ENCODE measurements at regions not wholly inside any gene's neighbourhood (a gene's known extent, or its start where the extent isn't known, plus 50 kb on each side); places are given as distances from the start of the nearest gene placed in this dataset.

DNA sequence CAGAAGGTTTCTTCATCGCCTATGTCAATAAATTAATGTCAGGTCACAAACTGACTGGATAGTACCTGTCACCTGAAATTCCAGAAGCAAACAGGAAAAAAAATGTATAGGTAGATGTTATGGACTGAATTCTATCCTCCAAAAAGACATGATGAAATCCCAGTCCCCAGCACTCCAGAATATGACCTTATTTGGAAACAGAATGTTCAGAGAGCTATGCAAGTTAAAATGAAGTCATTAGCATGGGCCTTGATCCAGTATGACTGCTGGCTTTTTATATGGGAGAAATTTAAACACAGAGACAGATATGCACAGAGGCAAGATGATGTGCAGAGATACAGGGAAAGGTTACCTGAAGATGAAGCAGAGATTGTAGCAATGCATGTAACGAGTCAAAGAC lies 953.4 kb downstream of the ZPLD1 start:
- Histone ChIP-seq H3K4me3 (no peak overlapping the region), H3K27ac (replicated peaks in 1 of 4) (no peak overlapping the region), H3K4me1 (no peaks in the 10 kb centered on the region), H3K9me3 (no peaks in the 10 kb centered on the region), H3K36me3 (no peaks in the 10 kb centered on the region), H3K27me3 (no peaks in the 10 kb centered on the region)
- no peak for TF ChIP-seq EP300 (IDR thresholded peaks at IDR 0.05)
- TF ChIP-seq POLR2A (IDR thresholded peaks at IDR 0.05; ENCODE audit: low read depth) = no peak
- TF ChIP-seq, protein P1, sequence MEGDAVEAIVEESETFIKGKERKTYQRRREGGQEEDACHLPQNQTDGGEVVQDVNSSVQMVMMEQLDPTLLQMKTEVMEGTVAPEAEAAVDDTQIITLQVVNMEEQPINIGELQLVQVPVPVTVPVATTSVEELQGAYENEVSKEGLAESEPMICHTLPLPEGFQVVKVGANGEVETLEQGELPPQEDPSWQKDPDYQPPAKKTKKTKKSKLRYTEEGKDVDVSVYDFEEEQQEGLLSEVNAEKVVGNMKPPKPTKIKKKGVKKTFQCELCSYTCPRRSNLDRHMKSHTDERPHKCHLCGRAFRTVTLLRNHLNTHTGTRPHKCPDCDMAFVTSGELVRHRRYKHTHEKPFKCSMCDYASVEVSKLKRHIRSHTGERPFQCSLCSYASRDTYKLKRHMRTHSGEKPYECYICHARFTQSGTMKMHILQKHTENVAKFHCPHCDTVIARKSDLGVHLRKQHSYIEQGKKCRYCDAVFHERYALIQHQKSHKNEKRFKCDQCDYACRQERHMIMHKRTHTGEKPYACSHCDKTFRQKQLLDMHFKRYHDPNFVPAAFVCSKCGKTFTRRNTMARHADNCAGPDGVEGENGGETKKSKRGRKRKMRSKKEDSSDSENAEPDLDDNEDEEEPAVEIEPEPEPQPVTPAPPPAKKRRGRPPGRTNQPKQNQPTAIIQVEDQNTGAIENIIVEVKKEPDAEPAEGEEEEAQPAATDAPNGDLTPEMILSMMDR (IDR thresholded peaks at IDR 0.05) = no peak
- no peak for TF ChIP-seq POLR2AphosphoS5 (IDR thresholded peaks at IDR 0.05)
- 42% methylated on average over 2 of the region's 2 CpGs for WGBS
- intact Hi-C loops (cut with DNase I) = no loop called here
- no peak for DNase-seq (ENCODE audit: extremely low spot score)

DNA sequence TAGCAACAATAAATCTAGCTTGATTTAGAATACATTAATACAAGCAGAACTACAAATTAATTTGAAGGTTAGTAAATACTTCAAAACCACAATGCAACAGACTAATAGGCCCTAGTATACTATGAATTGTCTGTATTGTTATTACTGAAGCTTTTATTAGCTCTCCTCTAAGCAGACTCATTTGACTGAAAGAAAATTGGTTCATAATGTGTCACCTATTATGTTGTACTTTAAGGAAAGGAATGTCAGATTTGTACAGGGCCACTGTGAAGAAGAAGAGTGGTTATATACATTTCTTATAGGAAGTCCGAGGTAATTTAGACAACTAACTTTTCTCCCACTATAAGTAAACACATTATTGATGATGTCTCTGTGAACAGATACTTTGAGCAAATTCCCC lies 954.5 kb downstream of the ZPLD1 start:
- Histone ChIP-seq H3K27ac (replicated peaks in 1 of 4) (no peak overlapping the region), H3K27me3 (no peaks in the 10 kb centered on the region), H3K4me3 (no peak overlapping the region), H3K4me1 (no peaks in the 10 kb centered on the region), H3K9me3 (no peaks in the 10 kb centered on the region), H3K36me3 (no peaks in the 10 kb centered on the region)
- TF ChIP-seq POLR2AphosphoS5 (IDR thresholded peaks at IDR 0.05) = no peak
- TF ChIP-seq POLR2A (IDR thresholded peaks at IDR 0.05; ENCODE audit: low read depth) = no peak
- TF ChIP-seq EP300 (IDR thresholded peaks at IDR 0.05) = no peak
- TF ChIP-seq, protein P1 (IDR thresholded peaks at IDR 0.05) = no peak
- intact Hi-C loops (cut with DNase I) = no loop called here
- 79% methylated on average over 1 of the region's 1 CpG for WGBS
- no peak for DNase-seq (ENCODE audit: extremely low spot score)

DNA sequence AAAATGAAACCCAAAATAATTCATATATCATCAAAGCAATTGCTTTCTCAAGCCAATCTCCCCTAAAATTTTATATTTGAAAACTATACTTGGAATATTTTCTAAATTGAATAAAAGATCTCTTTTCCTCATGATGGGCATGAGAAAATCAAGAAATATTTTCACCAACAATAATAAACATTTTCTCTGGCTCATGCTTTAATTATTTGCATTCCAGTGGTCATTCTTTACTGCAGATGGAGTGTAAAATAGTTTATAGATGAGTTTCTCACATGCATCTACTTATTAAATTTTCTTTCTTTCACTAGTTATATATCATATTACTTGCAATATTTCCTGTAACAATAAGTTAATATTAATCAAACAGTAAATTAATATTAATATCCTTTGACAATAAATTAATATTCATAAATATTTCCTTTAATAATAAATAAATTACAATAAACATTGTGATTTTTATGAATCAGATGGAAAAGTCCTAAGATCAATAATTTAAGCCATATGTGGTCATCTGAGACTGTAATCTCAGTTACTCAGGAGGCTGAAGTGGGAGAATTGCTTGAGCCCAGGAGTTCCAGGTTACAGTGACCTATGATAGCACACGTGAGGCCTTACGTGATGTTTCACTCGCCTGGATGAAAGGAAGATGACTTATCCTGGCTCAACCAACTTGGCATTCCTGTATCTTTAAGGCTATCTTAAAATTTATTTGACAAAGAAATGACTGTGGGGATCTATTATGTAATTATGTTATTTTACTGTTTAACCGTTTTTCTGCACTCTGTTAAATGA lies 958.8 kb downstream of the ZPLD1 start:
- Histone ChIP-seq H3K27ac (replicated peaks in 1 of 4) (no peak overlapping the region), H3K9me3 (no peaks in the 10 kb centered on the region), H3K4me1 (no peaks in the 10 kb centered on the region), H3K4me3 (no peak overlapping the region), H3K27me3 (no peaks in the 10 kb centered on the region), H3K36me3 (no peaks in the 10 kb centered on the region)
- no peak for DNase-seq (ENCODE audit: extremely low spot score)
- WGBS = 77% methylated on average over 4 of the region's 4 CpGs
- intact Hi-C loops (cut with DNase I) = no loop called here
- TF ChIP-seq EP300 (IDR thresholded peaks at IDR 0.05) (no peak), POLR2A (IDR thresholded peaks at IDR 0.05; ENCODE audit: low read depth) (no peak), POLR2AphosphoS5 (IDR thresholded peaks at IDR 0.05) (no peak)
- TF ChIP-seq, protein P1 (IDR thresholded peaks at IDR 0.05) = no peak

DNA sequence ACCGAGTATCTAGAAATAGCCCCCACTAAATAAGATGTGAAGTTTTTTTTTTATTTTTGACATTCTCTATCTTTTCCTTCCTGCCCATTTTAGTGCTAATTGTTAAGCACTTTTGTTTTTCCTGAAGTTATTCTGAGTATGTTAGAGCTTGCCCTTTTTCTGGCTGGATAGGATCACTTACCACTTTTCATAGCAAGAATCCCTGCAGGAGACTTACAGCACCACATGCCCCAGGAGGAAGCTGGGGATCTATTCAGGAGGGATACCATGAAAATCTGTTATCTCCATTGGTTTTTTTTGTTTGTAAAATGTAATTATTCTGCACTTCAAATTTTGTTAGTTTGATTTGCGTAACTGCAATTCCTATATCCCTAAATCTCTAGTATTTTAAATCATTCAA lies 968.4 kb downstream of the ZPLD1 start:
- no peaks in the 10 kb centered on the region for H3K9me3 ChIP-seq
- H3K27ac ChIP-seq (replicated peaks in 1 of 4) = no peak overlapping the region
- TF ChIP-seq EP300 (IDR thresholded peaks at IDR 0.05) (no peak), POLR2A (IDR thresholded peaks at IDR 0.05; ENCODE audit: low read depth) (no peak), POLR2AphosphoS5 (IDR thresholded peaks at IDR 0.05) (no peak)
- TF ChIP-seq, protein P1 (IDR thresholded peaks at IDR 0.05) = no peak
- H3K4me1 ChIP-seq = no peaks in the 10 kb centered on the region
- H3K27me3 ChIP-seq = no peaks in the 10 kb centered on the region
- no peaks in the 10 kb centered on the region for H3K36me3 ChIP-seq
- 89% methylated on average over 2 of the region's 2 CpGs for WGBS
- DNase-seq (ENCODE audit: extremely low spot score) = no peak
- no peak overlapping the region for H3K4me3 ChIP-seq
- intact Hi-C loops (cut with DNase I) = no loop called here
